GM18867 (cell line): ENCODE measurements at regions not wholly inside any gene's neighbourhood (a gene's known extent, or its start where the extent isn't known, plus 50 kb on each side); places are given as distances from the start of the nearest gene placed in this dataset.

Experiments
- ATAC-seq: cut with Tn5 transposase; IDR thresholded peaks from one replicate; pipeline ENCODE4 v1.9.1; 2021; ENCODE audit warnings: mild to moderate bottlenecking, moderate library complexity; ENCODE audit not compliant: unreplicated experiment

DNA sequence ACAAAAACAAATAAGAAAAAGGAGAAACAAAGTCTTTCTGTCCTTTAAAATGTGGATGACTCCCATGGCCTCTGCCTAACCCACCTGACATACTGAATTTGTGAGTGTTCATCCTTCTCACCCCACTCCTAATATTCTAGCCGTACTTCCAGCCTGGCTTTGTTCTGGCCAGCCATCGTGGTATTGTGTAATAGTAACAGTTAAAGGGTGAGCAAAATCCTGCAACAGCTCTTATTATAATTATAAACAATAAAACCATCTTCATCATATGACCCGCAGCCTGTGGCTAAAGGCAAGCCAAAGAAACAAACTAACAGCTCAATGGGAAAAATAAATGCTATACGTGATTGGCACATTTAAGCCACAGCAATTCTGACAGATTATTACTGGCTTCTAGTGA is 721.6 kb upstream of the TENM4 start:
- no peak for ATAC-seq

DNA sequence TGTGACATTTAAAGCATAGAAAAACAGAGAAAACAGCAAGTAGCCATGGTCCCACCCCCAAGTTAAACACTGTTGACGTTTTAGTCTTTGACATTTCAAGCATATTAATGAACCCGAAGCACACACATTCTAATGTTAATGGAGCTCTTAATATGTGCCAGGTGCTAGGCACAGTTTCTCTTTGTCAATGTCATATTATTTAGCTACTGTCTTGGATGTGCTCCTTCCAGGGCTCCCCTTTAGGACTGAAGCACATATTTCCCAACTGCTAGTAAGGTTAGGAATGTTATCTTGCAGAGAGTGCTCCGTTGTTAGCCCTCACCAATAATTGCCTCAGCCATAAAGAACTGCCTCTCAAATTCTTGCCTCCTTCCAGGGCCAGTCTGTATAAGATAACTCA is 716.6 kb upstream of the TENM4 start:
- ATAC-seq, result no peak

DNA sequence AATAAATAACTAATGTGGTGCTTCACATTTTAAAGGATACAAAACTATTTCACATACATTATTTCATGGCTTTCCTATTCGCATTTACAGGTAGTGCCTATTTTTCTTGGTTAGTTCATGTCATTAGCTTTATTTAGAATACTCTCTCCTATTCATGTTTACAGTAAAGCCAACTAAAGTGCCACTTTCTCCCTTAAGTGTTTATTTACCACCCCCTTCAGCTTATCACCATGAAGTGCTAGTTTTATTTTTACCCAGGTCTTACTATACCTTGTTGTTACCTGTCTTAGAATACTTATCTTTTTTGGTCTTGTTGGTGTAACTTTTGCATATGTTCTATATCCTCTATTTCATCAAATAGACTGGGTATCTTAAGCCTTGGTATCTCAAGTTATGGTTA is 715.2 kb upstream of the TENM4 start:
- ATAC-seq, result no peak

DNA sequence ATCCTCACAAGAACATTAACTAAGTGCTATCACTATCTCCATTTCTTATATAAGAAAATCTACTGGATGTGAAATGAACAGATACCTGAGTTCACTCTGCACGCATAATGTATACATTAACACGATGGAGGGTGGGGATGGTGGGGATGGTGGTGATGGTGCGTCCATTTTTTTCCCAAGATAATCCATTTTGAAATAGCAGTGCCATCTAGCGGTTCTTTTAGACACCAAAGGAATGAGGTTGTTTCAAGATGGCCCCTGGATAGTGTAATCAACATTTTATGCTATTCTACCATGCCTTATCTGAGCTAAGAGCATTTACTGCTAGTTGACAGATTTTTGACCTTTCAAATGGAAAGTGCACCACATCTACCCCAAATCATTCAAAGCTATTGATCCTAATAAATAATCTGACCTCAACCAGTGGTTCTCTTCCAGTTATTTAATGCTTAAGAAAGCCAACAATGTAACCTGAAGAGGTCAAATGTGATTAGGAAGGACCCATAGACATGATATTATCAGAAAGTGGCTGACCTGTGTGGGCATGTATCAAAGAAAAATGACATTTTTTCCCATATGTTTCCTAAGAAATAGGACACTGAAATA is 714.7 kb upstream of the TENM4 start:
- ATAC-seq, result peak; percentile 73

DNA sequence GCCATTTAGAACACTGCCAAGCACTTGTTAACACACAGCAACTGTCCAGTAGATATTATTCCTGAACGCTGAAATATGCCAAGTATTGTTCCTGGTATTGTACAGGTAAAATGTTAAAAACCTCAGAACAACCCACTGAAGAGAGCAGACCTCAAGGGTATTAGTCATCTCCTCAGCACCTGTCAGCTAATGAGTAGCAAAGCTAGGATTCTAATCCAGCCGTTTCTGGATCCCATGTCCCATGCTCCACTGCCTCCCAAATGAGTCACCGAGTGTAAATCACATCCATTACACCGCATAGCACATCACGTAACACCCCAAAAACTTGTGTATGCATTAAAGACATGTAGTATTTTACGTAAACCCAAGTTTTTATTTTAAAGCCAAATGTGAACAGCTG is 705.4 kb upstream of the TENM4 start:
- no peak for ATAC-seq

DNA sequence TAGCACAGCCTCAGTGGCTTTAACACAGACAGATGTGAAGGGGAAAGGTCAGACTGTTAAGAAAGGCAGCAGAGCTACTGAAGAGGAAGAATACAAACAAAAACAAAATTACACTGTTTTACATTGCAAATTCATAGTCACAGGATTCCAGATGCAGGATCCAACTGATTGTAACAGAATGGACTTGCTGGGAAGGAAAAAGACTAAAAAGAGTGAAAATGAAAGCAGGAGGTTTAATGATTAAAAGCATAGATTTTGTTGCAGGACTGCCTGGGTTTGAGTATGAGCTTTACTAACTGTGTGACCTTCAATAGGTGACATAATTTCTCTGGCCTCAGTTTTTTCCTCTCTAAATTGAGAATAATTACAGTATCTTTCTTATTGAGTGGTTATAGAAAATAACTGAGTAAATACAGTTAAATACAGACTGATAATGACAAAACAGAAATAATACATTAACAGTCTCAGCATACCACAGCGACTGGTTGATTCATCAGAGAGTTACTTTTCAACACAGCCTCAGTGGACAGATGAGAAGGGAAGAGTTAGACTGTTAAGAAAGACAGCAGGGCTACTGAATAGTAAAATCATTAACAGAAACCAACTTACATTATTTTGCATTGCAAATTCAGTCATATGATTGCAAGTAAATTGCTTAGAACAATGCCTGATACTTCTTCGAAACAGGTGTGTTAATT is 704.2 kb upstream of the TENM4 start:
- no peak for ATAC-seq

DNA sequence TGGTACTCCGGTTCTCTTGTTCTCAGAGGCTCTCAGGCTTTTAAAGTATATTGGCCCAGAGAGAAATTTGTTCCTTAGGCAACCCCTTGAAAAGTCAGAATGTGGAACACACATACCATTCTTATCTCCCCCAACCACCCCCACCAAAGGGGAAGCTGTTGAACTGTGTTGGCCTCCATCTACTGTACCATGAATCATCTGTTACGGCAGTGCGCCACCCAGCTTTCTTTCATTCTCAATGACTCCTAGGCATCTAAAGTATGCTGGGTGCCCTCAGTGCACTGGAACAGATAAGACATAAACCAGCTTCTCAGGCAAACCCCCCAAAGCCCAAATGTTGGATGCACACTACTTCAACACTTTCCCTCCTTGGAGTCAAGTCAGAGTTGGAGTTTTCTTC is 696.2 kb upstream of the TENM4 start:
- ATAC-seq, result no peak

DNA sequence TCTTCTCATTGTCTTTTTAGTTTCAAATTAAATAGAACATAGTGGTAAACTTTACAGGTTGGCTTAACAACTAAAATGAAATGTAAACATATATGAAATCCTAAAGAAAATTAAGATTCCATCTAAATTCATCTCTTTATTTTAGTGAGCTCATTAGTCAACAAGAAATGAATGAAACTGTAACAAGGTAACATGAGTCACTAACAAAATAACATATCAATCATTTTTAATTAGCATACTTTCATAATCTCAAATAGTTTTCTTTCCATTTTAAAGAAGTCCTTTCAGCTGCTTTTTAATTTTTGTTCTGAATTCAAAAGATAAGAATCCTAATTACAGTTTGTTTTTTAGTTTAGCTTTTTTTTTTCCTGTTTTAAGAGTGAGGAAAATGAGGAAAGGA is 688.6 kb upstream of the TENM4 start:
- no peak for ATAC-seq

DNA sequence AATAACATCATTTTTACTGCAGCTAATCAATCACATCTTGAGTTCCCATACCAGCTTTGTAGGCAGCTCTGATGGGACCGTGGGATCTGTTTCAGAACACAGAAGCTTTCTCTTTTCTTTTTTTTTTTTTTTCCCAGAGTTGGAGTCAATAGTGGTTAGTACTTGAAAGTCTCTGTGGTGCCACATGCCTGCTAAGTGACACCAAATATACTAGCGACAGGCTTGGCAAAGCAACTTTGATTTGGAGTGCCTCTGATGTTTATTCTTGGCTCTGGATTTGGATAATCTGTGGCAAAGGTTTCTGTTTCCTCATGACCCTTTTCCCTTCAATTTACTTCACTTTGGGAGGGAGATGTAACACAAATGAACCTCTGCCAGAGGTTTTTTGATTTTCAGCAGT is 681.4 kb upstream of the TENM4 start:
- no peak for ATAC-seq

DNA sequence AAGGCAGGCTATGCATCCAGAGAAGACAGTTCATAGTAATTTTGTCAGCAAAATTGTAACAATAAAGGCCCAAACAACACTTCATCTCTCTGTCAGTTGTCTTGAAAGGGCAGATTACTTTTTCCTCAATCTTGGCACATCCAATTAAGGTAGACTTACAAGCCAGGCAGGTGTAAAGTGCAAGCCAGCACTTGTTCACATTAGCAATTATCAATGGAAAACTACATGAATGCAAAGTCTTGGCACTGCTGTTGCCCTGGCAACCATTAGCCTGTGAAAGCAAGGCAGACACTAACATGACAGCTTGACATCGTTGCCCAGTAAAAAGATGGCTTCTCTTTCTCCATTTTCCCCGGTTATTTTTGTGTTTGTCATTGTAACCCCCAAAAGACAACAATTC is 677.2 kb upstream of the TENM4 start:
- no peak for ATAC-seq

DNA sequence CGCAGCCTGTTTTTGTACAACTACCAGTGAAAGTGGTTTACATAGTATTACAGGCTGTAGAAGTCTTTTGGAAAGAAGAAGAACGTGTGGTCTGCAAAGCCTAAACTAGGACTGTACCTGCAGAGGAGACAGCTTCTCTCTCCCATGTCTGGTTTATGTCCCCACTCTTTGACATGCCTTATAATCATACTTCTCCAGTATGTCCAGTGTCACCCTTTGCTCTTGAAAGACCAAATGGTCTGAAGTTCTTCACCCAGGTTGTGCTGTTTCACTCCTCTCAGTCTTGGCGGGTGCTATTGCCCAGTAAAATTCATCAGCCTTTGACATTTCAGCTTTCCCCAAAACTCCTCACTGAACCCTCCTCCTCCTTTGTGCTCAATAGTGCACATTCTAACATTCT is 676.0 kb upstream of the TENM4 start:
- ATAC-seq, result no peak

DNA sequence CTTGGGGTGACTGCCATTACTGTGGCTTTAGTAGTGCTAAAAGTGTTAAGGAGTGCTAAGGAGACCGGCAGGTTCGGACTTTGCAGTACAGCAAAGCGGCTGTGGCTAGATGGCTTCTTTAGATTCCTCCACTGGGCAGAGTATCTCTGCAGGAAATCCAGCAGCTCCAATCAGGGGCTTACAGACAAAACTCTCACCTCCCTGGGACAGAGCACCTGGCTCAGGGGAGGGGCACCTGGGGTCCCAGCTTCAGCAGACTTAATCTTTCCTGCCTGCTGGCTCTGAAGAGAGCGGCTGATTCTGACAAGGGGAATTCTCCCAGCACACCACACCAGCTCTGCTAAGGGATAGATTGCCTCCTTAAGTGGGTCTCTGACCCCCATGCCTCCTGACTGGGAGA is 668.8 kb upstream of the TENM4 start:
- no peak for ATAC-seq

DNA sequence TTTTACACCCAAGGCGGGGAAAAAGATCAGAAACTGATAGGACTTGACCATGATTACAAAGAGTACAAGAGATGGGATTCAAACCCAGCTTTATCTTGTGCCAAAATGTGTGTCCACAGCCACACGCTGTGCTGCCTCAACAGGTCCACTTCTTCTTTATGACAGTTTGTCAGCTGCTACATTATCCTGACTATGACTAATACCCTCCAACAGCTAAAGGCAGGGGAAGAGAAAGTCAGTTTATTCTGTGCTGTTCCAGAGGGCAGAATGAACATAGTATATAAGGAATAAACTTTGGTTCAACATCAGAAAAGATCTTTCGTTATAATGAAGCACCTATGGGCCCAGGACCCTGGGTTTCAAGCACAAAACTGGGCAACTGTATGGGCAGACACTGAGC is 668.2 kb upstream of the TENM4 start:
- ATAC-seq, result no peak

DNA sequence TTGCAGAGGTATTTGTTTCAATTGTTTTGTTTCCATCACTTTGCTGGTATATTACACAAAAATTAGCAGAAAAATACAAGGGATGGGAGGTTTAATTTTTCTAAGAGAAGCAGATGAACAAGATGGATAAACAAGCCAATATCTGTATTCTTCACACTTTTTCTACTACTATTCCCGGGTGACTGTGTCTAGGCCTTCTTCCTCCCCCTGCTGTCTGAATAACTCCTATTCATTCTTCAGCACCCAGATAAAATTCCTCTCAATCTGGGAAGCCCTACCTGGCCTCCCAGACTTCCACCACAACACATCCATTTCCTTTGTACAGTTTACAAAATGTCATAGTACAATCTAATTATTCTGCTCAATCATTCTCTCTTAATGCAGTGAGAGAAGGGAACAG is 666.6 kb upstream of the TENM4 start:
- no peak for ATAC-seq

DNA sequence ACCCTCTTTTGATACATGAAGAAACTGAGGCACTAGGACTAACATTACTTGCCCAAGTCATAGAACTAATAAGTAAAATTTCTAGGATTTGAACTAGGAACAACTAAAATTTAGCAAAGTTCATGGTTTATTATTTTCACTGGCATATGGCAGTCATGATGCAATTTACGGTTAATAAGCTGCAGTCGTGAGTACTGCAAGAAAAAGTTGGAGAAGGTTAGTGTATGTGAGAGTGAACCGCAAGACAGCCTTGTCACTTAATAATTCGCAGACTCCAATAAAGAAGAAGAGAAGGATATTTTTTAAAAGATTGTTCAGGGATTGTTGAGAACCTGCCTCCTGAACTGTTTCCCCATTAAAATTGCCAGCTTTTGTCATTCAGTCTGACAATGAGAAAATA is 663.4 kb upstream of the TENM4 start:
- no peak for ATAC-seq

DNA sequence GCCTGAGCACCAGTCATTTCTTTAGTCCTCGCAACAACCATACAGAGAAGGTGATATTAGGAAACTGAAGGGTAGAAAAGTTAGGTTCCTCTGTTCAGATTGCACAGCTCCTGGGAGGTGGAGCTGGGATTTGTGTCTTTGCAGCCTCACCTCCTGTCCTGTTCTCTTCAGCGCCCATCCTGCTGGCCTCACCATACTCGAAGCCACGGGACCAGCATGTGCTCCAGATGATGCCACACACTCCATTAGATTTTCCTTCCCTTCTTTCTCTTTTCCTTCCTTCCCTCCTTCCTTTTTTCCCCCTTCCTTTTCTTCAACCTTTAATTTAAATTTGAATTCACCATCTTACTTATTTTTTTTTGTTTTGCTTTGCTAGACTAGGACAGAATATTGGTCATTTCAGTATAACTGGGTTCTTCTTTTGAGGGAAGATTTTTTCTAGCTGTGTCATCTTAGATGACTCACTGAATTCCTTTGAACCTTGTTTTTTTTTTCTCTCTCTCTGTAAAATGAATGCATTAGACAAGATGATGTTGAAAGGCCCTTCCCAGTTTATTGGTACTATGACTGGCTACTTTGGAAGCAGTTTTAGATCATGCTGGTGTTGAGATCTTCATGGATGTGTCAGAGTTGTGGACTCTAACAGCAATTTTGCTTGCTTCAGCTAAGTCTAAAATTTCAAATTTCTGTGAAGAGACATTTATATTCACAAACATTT is 662.5 kb upstream of the TENM4 start:
- ATAC-seq, result no peak

DNA sequence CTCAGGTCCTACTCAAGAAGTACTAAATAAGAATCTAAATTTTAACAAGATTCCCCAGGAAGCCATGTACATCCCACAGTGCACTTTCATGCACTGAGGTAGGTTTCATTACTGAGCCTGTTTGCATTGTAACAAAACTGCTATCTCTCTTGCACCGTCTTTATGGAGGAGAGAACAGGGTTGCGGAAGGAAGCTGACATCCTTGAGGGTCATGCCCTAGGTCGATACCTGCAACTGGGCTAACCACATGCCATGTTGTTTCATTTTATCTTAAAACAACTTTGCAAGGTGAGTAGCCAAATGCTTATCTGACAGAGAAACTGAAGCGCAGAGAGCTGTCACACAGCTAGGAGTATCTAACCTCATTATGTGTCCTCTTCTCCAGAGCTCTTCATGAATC is 656.3 kb upstream of the TENM4 start:
- no peak for ATAC-seq

DNA sequence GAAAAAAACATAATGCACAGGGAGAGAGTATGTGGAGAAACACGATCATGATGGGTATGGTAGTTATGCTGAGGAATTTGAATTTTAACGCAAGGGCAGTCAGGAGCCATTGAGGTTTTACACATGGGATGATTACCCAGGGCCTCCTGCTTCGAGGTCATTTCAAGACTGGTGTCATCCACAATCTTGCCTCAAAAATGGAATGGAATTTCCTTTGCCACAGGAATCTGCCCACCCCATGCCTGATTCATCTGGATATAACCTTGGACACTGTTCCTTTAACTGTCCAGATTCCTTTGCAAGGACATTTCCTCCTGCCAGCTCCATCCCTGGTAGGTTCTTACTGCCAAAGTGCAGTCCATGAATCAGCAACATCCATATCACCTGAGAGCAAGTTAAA is 655.9 kb upstream of the TENM4 start:
- no peak for ATAC-seq

DNA sequence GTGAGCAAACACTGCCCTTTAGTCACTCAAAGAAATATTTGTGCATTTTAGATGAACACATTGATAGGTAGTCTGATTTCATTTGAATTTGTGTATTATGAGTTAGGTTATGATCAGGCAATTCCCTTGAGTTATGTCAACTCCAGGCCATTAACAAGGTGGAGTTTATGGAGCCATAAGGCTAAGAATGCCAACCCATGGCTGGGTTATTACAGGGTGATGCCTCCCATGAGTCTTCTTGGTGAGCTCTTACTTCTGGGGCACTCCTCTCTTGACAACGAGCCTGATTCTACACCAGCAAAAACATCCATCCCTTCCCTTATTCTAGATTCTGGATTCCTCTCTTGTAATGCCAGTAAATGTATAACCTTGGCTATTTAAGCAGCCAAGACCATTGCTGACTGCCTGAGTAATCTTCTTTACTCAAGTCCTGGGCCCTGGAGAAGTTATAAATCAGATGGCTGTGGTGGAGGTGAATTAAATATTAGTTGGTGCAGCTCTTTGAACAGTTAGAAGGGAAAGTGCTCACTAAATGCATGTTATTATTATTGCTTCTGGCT is 645.7 kb upstream of the TENM4 start:
- no peak for ATAC-seq

DNA sequence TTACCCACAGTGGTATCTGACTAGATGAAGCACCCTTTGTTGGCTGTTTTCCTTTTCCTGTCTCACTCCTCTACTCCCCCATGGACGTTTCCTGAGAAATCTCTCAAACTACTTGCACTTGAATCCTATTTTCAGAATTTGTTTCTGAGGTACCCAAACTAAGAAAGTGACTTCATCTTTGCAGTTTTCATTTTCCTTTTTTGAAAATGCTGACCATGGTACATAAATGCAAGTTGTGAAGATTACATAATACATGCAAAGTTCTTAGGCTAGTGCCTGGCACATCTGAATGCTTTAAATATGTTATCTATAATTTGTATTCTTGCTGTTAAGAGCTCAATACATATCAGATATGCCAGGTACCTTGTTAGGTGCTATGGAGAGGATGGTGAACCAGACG is 644.7 kb upstream of the TENM4 start:
- no peak for ATAC-seq

DNA sequence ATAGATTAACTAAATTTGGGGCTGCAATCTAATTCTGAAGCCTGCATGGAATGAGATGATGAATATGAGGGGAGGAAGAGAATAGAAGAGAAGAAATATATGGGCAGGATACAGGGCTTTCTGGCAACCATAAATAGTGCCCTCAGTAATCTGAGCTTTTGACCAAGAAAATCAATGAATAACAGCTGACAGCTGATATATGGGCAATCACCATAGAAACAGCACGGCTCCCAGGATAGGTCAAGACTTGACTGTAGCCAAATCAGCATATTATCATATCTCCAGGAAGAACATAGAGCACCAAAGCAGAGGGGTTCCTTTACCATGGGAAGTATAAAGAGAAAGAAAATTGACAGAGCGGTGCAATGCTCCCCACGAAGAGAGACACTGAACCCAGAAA is 643.8 kb upstream of the TENM4 start:
- ATAC-seq, result no peak

DNA sequence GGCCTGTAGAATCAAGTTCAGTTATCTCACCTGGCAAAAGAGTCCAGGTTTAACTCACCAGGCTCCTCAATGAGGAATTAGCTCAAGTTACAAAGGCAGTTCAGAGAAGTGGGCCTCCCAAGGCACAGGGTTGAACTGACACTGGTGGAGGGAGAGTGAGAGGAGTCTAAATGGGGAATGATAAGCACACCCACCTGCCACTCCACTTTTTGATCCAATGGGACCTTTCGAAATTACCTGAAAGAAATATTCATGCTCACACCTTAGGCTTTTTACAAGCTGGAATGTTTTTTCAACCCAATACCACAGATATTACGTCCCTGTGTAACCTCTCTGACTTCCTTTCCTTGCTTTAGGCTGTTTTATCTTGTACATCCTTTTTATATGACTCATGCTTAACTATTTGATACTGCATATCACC is 642.7 kb upstream of the TENM4 start:
- no peak for ATAC-seq
